ENCODE measurements at regions not wholly inside any gene's neighbourhood (a gene's known extent, or its start where the extent isn't known, plus 50 kb on each side); places are given as distances from the start of the nearest gene placed in this dataset.

- DNase-seq: peak; percentile 14
These were observed 50.8 kb upstream of the GADL1 start for GRCh38 chr3:30945291-30945690.

- no peak for DNase-seq
These were observed 54.0 kb upstream of the GADL1 start for GRCh38 chr3:30948426-30948825.

GRCh38 chr3:30951826-30952225 lies 57.4 kb upstream of the GADL1 start:
- no peak for DNase-seq

- DNase-seq: no peak
These were observed 58.3 kb upstream of the GADL1 start for GRCh38 chr3:30952786-30953185.

- DNase-seq: peak; percentile 84
These were observed 60.0 kb upstream of the GADL1 start for GRCh38 chr3:30954426-30954825.

- no peak for DNase-seq
These were observed 67.6 kb upstream of the GADL1 start for GRCh38 chr3:30962084-30962483.

- DNase-seq: no peak
These were observed 68.0 kb upstream of the GADL1 start for GRCh38 chr3:30962493-30962892.

- DNase-seq: no peak
These were observed 68.8 kb upstream of the GADL1 start for GRCh38 chr3:30963223-30963722.

- DNase-seq: peak; percentile 9
These were observed 70.2 kb upstream of the GADL1 start for GRCh38 chr3:30964612-30965011.

GRCh38 chr3:30966896-30967295 lies 72.4 kb upstream of the GADL1 start:
- DNase-seq: no peak

- DNase-seq: peak; percentile 40
These were observed 75.7 kb upstream of the GADL1 start for GRCh38 chr3:30970183-30970582.

GRCh38 chr3:30972449-30972848 lies 78.0 kb upstream of the GADL1 start:
- DNase-seq: no peak

- no peak for DNase-seq
These were observed 79.6 kb upstream of the GADL1 start for GRCh38 chr3:30974071-30974470.

GRCh38 chr3:30977592-30977991 lies 83.1 kb upstream of the GADL1 start:
- no peak for DNase-seq

- DNase-seq: no peak
These were observed 86.5 kb upstream of the GADL1 start for GRCh38 chr3:30980993-30981392.

- peak; percentile 11 for DNase-seq
These were observed 88.1 kb upstream of the GADL1 start for GRCh38 chr3:30982416-30983075.

GRCh38 chr3:30984855-30985749 lies 90.6 kb upstream of the GADL1 start:
- DNase-seq: peak; percentile 25

GRCh38 chr3:30986551-30986950 lies 92.1 kb upstream of the GADL1 start:
- peak; percentile 50 for DNase-seq

- peak; percentile 71 for DNase-seq
These were observed 94.3 kb upstream of the GADL1 start for GRCh38 chr3:30988769-30989168.

- peak; percentile 91 for DNase-seq
These were observed 95.0 kb upstream of the GADL1 start for GRCh38 chr3:30989276-30990030.

GRCh38 chr3:30996467-30996866 lies 102.0 kb upstream of the GADL1 start:
- peak; percentile 98 for DNase-seq

GRCh38 chr3:31002730-31003129 lies 108.3 kb upstream of the GADL1 start:
- no peak for DNase-seq

GRCh38 chr3:31004025-31004678 lies 109.7 kb upstream of the GADL1 start:
- no peak for DNase-seq

All from NCI-H69 (cell line).